H1 (cell line): ENCODE measurements at regions not wholly inside any gene's neighbourhood (a gene's known extent, or its start where the extent isn't known, plus 50 kb on each side); places are given as distances from the start of the nearest gene placed in this dataset.

Source experiments
- CTCF ChIA-PET: fragments of 300-600 bp; sonication (Branson Sonifier 250); formaldehyde crosslinking; loops from one replicate; lab custom pipeline; 2021; ENCODE audit not compliant: partially characterized antibody; lab: Charles Lee
- POLR2A ChIA-PET: fragments of 300-600 bp; sonication (Branson Sonifier 250); formaldehyde crosslinking; loops from one replicate; lab custom pipeline; 2021; ENCODE audit warnings: inconsistent platforms; ENCODE audit not compliant: partially characterized antibody; lab: Charles Lee
- DNase-seq, 2 experiments: peaks; one replicate each; pipeline versions ENCODE4 v3.0.0 to v3.0.0-alpha.2; 2010 to 2022; ENCODE audit warnings: low spot score in 2 of 2, low read depth in 1 of 2, mixed read lengths in 1 of 2
- FAIRE-seq: peaks from 2 replicates; lab custom pipeline; 2011; peaks lifted over from hg19 to GRCh38; lab: Jason Lieb, UNC
- H2AFZ ChIP-seq: 2 replicates; pipeline ENCODE4 v1.8.1; 2012; ENCODE audit warnings: low read length, inconsistent platforms
- H2AK5ac ChIP-seq: 2 replicates; pipeline ENCODE4 v1.6.1; 2013; ENCODE audit warnings: low read depth, low read length
- H2BK120ac ChIP-seq: replicated peaks from 2 replicates; pipeline ENCODE3; 2013; ENCODE audit warnings: low read depth, low read length, inconsistent platforms
- H2BK12ac ChIP-seq: 2 replicates; pipeline ENCODE4 v1.6.1; 2013; ENCODE audit warnings: low read depth, low read length
- H2BK15ac ChIP-seq: 2 replicates; pipeline ENCODE4 v1.6.1; 2013; ENCODE audit warnings: low read length
- H2BK20ac ChIP-seq: 2 replicates; pipeline ENCODE4 v1.6.1; 2013; ENCODE audit warnings: low read length
- H2BK5ac ChIP-seq: 2 replicates; pipeline ENCODE4 v1.6.1; 2013; ENCODE audit warnings: low read depth, low read length
- H3K14ac ChIP-seq: 2 replicates; pipeline ENCODE4 v1.6.1; 2013; ENCODE audit warnings: inconsistent platforms; ENCODE audit not compliant: insufficient read length
- H3K18ac ChIP-seq: 2 replicates; pipeline ENCODE4 v1.6.1; 2013; ENCODE audit warnings: low read length; ENCODE audit errors: extremely low read depth
- H3K23ac ChIP-seq: 2 replicates; pipeline ENCODE4 v1.6.1; 2013; ENCODE audit warnings: inconsistent platforms; ENCODE audit not compliant: insufficient read length
- H3K23me2 ChIP-seq: 2 replicates; pipeline ENCODE4 v1.6.1; 2013; ENCODE audit warnings: low read depth, low read length
- H3K27ac ChIP-seq: 2 replicates; pipeline ENCODE4 v1.6.1; 2011; ENCODE audit warnings: low read depth, low read length, inconsistent platforms
- H3K27me3 ChIP-seq, 4 experiments: replicated peaks in 1 of 4; 1 replicate in 1 of 4; 2 replicates in 3 of 4; pipeline versions ENCODE4 v1.6.1 to v1.8.1; 2011 to 2013; ENCODE audit warnings: low read length in 3 of 4, mild to moderate bottlenecking in 3 of 4, inconsistent platforms in 2 of 4, mixed read lengths in 2 of 4, moderate library complexity in 1 of 4; ENCODE audit not compliant: control insufficient read depth in 3 of 4, insufficient read depth in 3 of 4; ENCODE audit errors: extremely low read depth in 1 of 4
- H3K36me3 ChIP-seq, 4 experiments: 2 replicates each; pipeline versions ENCODE4 v1.6.1 to v1.8.1; 2011 to 2013; ENCODE audit warnings: mild to moderate bottlenecking in 4 of 4, low read length in 3 of 4, moderate library complexity in 2 of 4, control low read depth in 1 of 4, inconsistent platforms in 1 of 4; ENCODE audit not compliant: insufficient read depth in 4 of 4, control insufficient read depth in 2 of 4
- H3K4ac ChIP-seq: replicated peaks from 2 replicates; pipeline ENCODE3; 2013; ENCODE audit warnings: low read length, low read depth, mixed read lengths, inconsistent platforms; ENCODE audit not compliant: insufficient read length
- H3K4me1 ChIP-seq, 4 experiments: replicated peaks in 1 of 4; 1 replicate in 1 of 4; 2 replicates in 3 of 4; pipeline versions ENCODE4 v1.6.1 to v1.8.1; 2011 to 2013; ENCODE audit warnings: low read length in 3 of 4, inconsistent platforms in 2 of 4, mixed read lengths in 1 of 4; ENCODE audit not compliant: insufficient read depth in 4 of 4, control insufficient read depth in 3 of 4
- H3K4me2 ChIP-seq, 2 experiments: 2 replicates each; pipeline versions ENCODE4 v1.6.1 to v1.8.1; 2011 to 2013; ENCODE audit warnings: low read depth in 2 of 2, low read length in 2 of 2, control low read depth in 1 of 2, inconsistent platforms in 1 of 2, mild to moderate bottlenecking in 1 of 2; ENCODE audit not compliant: insufficient read depth in 1 of 2
- H3K4me3 ChIP-seq, 4 experiments: fragments of 200-600, 300-600 bp in 1 of 4; sonication (generic), shearing (Covaris generic), sonication (Bioruptor Twin) in 1 of 4; 2 replicates each; pipeline versions ENCODE4 v1.5.1 to v1.8.1; 2011 to 2016; ENCODE audit warnings: low read length in 4 of 4, low read depth in 3 of 4, control low read depth in 2 of 4, inconsistent platforms in 2 of 4, mild to moderate bottlenecking in 2 of 4, mixed read lengths in 1 of 4, moderate library complexity in 1 of 4; ENCODE audit not compliant: insufficient read depth in 2 of 4; ENCODE audit errors: extremely low read depth in 1 of 4
- H3K56ac ChIP-seq: replicated peaks from 2 replicates; pipeline ENCODE3; 2013; ENCODE audit warnings: low read depth, mild to moderate bottlenecking, mixed read lengths, low read length, inconsistent platforms; ENCODE audit not compliant: insufficient read length
- H3K79me1 ChIP-seq: 2 replicates; pipeline ENCODE4 v1.6.1; 2013; ENCODE audit warnings: low read depth, low read length, control low read depth
- H3K79me2 ChIP-seq, 2 experiments: 2 replicates each; pipeline versions ENCODE4 v1.6.1 to v1.8.1; 2012 to 2013; ENCODE audit warnings: low read length in 2 of 2, mild to moderate bottlenecking in 2 of 2, inconsistent platforms in 1 of 2; ENCODE audit not compliant: insufficient read depth in 2 of 2, control insufficient read depth in 1 of 2
- H3K9ac ChIP-seq, 4 experiments: replicated peaks in 1 of 4; 1 replicate in 1 of 4; 2 replicates in 3 of 4; pipeline versions ENCODE4 v1.6.1 to v1.8.1; 2011 to 2013; ENCODE audit warnings: low read depth in 3 of 4, low read length in 3 of 4, control low read depth in 2 of 4, mild to moderate bottlenecking in 2 of 4, moderate library complexity in 2 of 4, inconsistent platforms in 1 of 4; ENCODE audit errors: extremely low read depth in 1 of 4
- H3K9me3 ChIP-seq, 2 experiments: 2 replicates each; pipeline versions ENCODE4 v1.6.1 to v1.8.1; 2012 to 2013; ENCODE audit warnings: mild to moderate bottlenecking in 2 of 2, moderate library complexity in 2 of 2, control low read depth in 1 of 2, inconsistent platforms in 1 of 2, low read depth in 1 of 2, low read length in 1 of 2, mixed read lengths in 1 of 2; ENCODE audit not compliant: insufficient read depth in 2 of 2
- H4K20me1 ChIP-seq, 2 experiments: replicated peaks in 1 of 2; 2 replicates each; pipeline versions ENCODE3 to v1.8.1; 2011 to 2013; ENCODE audit warnings: inconsistent platforms in 2 of 2, low read length in 2 of 2, mild to moderate bottlenecking in 1 of 2; ENCODE audit not compliant: insufficient read depth in 2 of 2, control insufficient read depth in 1 of 2
- H4K5ac ChIP-seq: 2 replicates; pipeline ENCODE4 v1.6.1; 2013; ENCODE audit warnings: low read length, low read depth, mixed read lengths, inconsistent platforms; ENCODE audit not compliant: insufficient read length
- H4K8ac ChIP-seq: 2 replicates; pipeline ENCODE4 v1.8.0; 2013; ENCODE audit warnings: mild to moderate bottlenecking, moderate library complexity, low read length, inconsistent platforms; ENCODE audit not compliant: insufficient read depth; ENCODE audit errors: extremely low read depth
- H4K91ac ChIP-seq: replicated peaks from 2 replicates; pipeline ENCODE3; 2013; ENCODE audit warnings: low read length, mixed read lengths, inconsistent platforms; ENCODE audit not compliant: insufficient read length
- EGR1 ChIP-seq: IDR thresholded peaks from 2 replicates; pipeline ENCODE4 v1.6.1; 2011; ENCODE audit warnings: low read depth, low read length, borderline replicate concordance
- HDAC6 ChIP-seq: IDR thresholded peaks from one replicate; pipeline ENCODE4 v1.7.1; 2012; ENCODE audit warnings: low read depth, mild to moderate bottlenecking, inconsistent platforms, low read length, moderate library complexity
- KDM1A ChIP-seq: fragments of 200-600, 300-600 bp; sonication (generic); IDR thresholded peaks from 2 replicates; pipeline ENCODE4 v1.7.1; 2016; ENCODE audit warnings: mild to moderate bottlenecking, low read length, borderline replicate concordance
- NRF1 ChIP-seq: IDR thresholded peaks from 2 replicates; pipeline ENCODE4 v1.6.1; 2011; ENCODE audit warnings: mild to moderate bottlenecking, low read depth, low read length, improper control_type of control experiment
- SIX5 ChIP-seq: IDR thresholded peaks from 2 replicates; pipeline ENCODE4 v1.6.1; 2011; ENCODE audit warnings: mild to moderate bottlenecking, low read depth, low read length
- SP2 ChIP-seq: IDR thresholded peaks from 2 replicates; pipeline ENCODE4 v1.6.1; 2012; ENCODE audit warnings: mild to moderate bottlenecking, low read length, inconsistent platforms
- TBP ChIP-seq: IDR thresholded peaks from 2 replicates; pipeline ENCODE4 v1.6.1; 2011; ENCODE audit warnings: low read depth, low read length, improper control_type of control experiment
- TEAD4 ChIP-seq: IDR thresholded peaks from 2 replicates; pipeline ENCODE4 v1.6.1; 2012; ENCODE audit warnings: low read depth, low read length, inconsistent platforms, mixed read lengths
- USF2 ChIP-seq: IDR thresholded peaks from 2 replicates; pipeline ENCODE4 v1.6.1; 2011; ENCODE audit warnings: low read length, improper control_type of control experiment
- WGBS, 2 experiments: shearing (Covaris generic) in 1 of 2; methylation state at CpG; one replicate each; pipeline versions ENCODE4 v1.1.6 to v1.1.7; 2013 to 2015; ENCODE audit warnings: low lambda C conversion rate in 2 of 2, mixed read lengths in 2 of 2, inconsistent platforms in 1 of 2, low coverage in 1 of 2, missing lambda C conversion rate in 1 of 2; ENCODE audit not compliant: insufficient replicate concordance in 2 of 2, insufficient coverage in 1 of 2, insufficient read length in 1 of 2; ENCODE audit errors: extremely low coverage in 1 of 2, missing lambda C conversion rate in 1 of 2; 5-methylcytosine and 5-hydroxymethylcytosine counted together

- Histone ChIP-seq H2BK15ac (no peak overlapping the region), H3K4me3 (no peak overlapping the region), H3K4ac (no peak overlapping the region), H4K5ac (no peak overlapping the region), H3K9ac (no peak overlapping the region), H3K23ac (no peak overlapping the region), H2AK5ac (no peak overlapping the region), H3K79me2 (no peaks in the 10 kb centered on the region), H3K4me2 (no peak overlapping the region), H3K36me3 (no peaks in the 10 kb centered on the region), H3K27ac (no peak overlapping the region), H4K20me1 (no peaks in the 10 kb centered on the region), H4K91ac (no peak overlapping the region), H4K8ac (no peak overlapping the region), H3K14ac (no peak overlapping the region), H3K23me2 (no peaks in the 10 kb centered on the region), H2AFZ (no peak overlapping the region), H2BK20ac (no peak overlapping the region), H3K79me1 (no peaks in the 10 kb centered on the region), H2BK120ac (no peak overlapping the region), H3K18ac (no peak overlapping the region), H2BK5ac (no peak overlapping the region), H3K9me3 (peaks cover 0 to 7% of the 10 kb centered on the region in 2 experiments; a peak in 3 of 4 replicates), H3K27me3 (no peaks in the 10 kb centered on the region), H3K4me1 (no peaks in the 10 kb centered on the region), H2BK12ac (no peak overlapping the region), H3K56ac (no peak overlapping the region)
- WGBS, 2 experiments = 93% methylated on average over 15 of the region's 18 CpGs; no CpG with 5 or more reads in 1 of the 2 experiments
- DNase-seq (no peak), FAIRE-seq (no peak)
- CTCF ChIA-PET = interaction anchor here (1.5 kb wide), 1 partner anchor 9 kb away, joined by 5 read pairs; no protein-coding TSS in a partner anchor
- POLR2A ChIA-PET = no interaction called here
- no peak for TF ChIP-seq KDM1A
- TF ChIP-seq EGR1 = no peak
- TF ChIP-seq USF2 = no peak
- no peak for TF ChIP-seq NRF1
- no peak for TF ChIP-seq TBP
- no peak for TF ChIP-seq TEAD4
- no peak for TF ChIP-seq SIX5
- TF ChIP-seq HDAC6 = no peak
- no peak for TF ChIP-seq SP2
These were observed 250.7 kb downstream of the CRPPA start for GRCh38 chr7:16170671-16171070.
